Stimulated activated CD8-positive, alpha-beta memory T cell treated with anti-CD3 and anti-CD28 coated beads, Interleukin-4, amount 100 ng/mL, for 1 hour (primary cell): ENCODE measurements at regions not wholly inside any gene's neighbourhood (a gene's known extent, or its start where the extent isn't known, plus 50 kb on each side); places are given as distances from the start of the nearest gene placed in this dataset.

Source experiments
- DNase-seq, 2 donors: peaks; one replicate each; pipeline ENCODE4 v3.0.0-alpha.2; 2020; ENCODE audit warnings: low read depth in 2 of 2, low spot score in 1 of 2

DNA sequence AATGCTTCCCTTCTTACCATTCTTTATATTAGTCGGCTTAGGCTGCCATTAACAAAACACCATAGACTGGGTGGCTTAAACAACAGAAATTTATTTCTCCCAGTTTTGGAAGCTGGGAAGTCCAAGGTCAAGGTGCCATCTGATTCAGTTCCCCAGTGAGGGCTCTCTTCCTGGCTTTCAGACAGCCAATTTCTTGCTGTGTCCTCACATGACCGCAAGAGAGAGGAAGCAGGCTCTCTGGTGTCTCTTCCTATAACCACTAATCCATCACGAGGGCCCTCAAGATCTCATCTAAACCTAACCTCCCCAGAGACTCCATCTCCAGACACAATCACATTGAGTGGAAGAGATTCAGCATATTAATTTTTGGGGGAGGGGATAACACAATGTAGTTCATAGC lies 193.0 kb upstream of the SGK1 start:
- DNase-seq, result no peak

DNA sequence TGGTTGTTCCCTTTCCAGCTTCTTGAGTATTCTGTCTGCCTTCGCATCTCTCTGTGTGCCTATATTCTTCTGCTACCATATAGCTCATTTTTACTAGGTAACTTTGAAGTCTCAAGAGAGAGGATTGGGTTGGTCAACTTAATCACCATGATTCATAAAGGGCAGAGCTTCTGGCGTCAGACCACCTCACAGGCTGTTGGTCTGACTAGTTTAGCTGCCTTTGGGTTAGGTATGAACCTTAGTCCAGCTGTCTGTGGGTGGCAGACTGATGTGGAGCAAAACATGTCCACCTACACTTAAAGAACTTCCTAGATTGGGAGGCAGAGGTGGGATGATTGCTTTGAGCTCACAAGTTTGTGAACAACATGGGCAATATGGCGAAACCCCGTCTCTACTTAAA lies 192.2 kb upstream of the SGK1 start:
- DNase-seq, result no peak

DNA sequence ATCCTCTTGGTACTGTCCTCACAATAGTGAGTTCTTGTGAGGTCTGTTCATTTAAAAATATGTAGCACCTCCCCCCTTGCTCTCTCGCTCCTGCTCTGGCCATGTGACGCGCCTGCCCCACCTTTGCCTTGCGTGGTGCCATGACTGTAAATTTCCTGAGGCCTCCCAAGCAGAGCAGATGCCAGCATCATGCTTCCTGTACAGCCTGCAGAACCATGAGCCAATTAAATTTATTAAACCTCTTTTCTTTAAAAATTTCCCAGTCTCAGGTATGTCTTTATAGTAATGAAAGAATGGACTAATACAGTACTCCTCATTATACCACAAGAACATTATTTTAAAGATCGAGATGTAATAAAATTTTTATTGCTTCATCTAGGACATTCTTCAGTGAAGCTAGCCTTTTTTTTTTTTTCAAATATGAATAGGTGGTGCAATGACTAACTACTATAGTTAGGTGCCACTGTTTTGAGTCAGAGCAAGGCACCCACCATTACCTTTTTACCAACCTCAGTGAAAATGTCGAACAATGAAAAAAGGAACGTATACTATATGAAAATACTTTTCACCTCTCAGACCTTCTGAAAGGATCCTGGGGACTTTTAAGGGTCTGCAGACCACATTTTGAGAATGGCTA lies 191.1 kb upstream of the SGK1 start:
- no peak for DNase-seq

DNA sequence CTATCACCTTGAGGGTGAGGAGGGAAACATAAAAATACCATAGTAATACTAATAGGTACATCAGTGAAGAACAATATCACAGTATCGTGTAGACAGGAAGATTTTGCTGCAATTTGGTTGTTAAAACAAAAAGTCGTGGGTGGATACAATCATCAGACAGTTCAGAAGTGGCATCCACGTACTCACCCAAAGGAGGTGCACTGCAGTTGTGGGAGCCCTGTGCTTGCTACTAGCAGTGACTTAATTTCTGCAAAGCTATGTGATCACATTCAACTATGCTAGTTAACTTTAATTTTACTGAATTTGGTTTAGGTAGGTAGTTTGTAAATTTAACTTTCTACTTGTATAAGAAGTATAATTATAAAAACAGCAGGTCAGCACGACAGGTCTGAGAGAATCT lies 188.2 kb upstream of the SGK1 start:
- DNase-seq, result no peak

DNA sequence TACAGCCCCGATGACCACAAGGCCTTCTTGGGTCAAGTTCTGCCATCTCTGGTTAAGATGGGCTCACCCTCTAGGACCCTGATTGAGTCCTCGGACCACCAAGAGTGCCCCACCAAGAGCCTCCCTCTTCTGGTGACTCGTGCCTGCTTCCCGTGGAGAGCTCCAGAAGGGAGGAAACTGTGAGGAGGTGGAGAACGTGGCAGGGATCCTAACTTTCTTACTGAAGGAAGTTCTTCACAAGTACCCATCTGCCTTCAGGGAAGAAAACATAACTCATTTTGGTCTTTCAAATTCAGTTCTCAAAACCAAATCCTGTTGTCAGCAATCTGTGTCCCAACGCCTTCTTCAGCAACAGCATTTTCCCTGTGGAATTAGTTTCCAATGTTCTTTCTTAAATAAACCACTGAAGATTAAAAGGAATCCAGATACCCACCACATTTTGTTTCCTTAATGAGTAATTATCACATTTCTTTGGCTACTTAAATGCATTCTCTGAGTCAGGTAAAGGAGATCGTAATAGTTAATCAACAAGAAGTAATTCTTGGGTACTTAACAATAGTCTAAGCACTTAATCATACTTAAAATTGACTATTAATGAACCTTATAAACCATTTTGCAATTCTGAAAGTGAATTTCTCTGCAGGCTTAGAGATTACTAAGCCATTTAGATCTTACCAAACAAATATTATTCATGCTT lies 185.8 kb upstream of the SGK1 start:
- no peak for DNase-seq

DNA sequence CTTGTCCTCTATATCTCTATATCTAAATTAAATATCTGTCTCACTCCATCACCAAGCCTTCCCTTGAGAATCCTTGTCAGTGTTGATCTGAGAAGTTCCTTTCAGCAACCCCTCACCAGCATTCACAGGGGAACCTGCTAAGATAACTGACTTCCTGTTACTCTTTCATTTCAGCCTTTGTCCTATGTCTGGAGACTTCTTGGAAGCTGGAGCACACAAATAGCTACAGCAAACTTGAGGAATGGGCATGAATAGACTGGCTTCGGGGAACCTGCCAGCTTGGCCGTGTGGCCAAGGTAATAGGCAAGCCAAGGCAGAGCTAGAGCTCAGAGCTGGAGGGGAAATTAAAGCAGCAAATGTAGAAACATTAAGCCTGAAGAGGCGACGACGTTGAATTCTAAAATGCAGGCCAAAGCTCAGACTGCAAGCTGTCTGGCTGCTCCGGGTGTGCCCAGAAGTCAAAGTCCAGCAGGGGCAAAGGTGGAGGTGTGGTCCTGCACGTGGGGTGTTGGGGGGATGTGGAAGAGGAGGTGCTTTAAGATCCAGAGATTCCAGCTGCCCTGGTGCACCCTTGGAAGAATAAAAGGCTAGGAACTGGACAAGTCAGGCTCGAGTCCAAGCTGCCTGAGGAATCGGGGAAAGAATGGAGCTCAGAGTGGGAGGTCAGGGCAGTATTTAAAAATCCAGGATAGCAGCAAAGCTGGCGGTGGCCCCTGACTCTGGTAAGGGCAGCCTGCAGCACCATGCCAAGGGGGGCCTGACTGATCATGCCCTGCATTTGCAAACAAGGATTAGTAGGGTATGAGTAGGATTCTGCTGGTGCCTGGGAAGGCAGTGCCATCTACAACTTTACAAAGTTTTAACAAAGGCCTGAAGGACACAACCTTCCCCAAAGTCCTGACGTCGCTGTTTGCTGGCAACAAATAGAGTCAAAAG lies 185.0 kb upstream of the SGK1 start:
- no peak for DNase-seq

DNA sequence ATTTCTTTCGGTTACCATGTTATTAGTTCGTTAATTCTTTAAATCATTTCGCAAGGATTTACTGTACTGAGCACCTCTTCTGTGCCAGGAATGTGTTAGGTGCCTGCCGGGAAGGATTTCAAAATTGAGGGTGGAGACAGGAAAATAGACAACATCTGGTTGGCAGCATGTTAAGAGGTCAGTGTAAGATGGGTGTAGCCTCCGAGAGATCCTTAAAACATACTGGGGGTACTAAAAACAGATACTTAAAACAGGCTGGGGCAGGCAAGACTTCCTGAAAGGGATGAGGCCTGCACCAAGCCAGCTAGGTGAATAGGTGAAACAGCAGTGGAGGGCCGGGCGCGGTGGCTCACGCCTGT lies 178.0 kb upstream of the SGK1 start:
- DNase-seq, result no peak

DNA sequence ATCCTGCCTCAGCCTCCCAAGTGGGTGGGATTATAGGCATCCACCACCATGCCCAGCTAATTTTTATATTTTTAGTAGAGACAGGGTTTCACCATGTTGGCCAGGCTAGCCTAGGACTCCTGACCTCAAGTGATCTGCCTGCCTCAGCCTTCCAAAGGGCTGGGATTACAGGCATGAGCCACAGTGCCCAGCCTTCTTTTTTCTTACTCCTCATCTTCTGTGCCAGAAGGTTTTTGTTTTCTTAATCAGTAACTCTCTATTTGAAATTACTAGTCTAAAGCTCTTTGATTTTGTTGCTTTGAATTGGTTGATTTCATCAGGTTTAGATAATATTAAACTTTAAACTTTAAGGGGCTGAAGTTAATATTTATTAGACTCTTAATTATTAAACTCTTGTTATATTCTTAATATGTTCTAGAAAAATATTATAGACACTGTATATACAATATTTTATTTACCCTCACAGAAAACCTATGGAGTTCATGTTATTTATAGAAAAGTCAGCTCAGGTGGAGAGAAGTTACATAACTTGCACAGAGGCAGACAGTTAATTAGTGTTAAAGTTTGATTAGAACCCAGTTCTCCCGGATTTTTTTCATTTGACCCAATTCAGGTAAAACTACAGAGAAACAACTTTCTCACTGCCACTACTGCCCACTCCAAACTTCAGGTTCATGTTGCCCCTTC lies 177.4 kb upstream of the SGK1 start:
- DNase-seq, result no peak

DNA sequence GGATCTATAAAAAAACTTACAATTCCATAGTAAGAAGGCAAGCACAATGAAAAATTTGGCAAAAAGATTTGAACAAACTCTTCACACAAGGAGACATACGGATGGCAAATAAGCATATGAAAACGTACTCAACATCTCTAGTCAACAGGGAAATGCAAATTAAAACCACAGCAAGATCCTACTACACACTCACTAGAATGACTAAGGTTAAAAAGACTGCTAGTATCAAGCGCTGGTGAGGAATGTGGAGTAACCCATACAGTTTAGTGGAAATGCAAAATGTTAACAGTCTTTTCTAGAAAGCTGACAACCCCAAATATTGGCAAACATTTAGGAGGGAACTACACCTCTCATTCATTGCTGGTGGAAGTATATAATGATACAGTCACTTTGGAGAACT lies 175.9 kb upstream of the SGK1 start:
- no peak for DNase-seq

DNA sequence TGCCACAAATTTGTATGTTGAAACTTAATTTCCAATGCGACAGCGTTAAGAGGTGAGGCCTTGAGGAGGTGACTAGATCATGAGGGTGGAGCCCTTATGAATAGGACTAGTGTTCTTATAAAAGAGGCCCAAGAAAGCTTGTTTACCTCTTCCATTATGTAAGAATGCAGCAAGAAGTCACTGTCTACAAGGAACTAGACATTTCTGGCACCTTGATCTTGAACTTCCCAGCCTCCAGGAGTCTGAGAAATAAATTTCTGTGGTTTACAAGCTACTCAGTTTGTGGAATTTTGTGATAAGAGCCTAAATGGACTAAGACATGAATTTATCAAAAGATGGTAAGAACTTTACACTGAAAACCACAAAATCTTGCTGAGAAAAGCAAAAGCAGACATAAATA lies 173.6 kb upstream of the SGK1 start:
- DNase-seq, result no peak

DNA sequence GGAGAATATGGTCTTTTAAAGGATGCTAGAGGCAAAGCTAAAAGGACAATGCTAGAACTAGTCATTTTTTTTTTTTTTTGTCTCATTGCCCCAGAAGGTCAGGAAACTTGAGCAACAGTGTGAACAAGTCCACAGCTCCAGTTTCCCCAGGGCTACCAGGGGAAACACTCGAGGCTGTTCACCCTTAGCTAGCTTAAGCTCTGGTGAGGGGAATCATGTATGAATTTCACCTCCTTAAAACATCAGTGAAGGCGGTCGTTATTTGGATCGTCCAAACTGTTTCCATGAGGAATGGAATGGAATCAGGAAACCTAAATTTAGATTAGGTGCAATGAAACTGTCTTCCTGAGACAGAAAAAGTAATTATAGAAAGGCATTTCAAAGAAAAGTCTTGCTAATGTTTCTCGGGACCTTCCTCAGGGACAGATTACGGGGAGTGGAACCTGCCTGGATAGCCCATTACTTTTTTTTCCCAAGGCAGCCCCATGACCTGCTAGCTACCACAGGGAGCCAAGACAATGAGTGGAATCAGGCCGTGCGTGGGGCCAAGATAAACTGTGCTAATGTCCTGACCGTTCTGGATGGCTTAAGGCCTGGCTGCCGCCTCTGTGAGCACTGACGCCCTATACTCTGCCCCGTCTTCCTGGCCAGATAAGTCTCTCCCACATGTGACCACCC lies 164.8 kb upstream of the SGK1 start:
- DNase-seq, result no peak

DNA sequence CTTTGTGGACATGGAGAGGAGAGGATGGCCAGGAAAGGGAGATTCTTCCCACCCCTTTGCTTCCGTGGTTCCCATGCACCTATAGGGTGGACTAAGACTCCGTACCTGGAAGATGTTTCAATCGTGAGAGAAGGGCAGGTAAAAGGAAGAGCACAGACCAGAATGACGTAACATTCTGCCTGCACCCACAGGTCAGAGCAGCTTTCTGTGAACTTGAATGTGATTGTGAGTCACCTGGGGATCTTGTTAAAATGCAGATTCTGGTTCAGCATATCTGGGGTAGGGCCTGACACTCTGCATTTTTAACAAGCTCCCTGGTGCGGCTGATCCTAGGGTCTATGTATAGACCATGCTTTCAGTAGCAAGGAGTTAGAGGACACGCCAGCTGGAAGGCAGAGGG lies 164.1 kb upstream of the SGK1 start:
- no peak for DNase-seq

DNA sequence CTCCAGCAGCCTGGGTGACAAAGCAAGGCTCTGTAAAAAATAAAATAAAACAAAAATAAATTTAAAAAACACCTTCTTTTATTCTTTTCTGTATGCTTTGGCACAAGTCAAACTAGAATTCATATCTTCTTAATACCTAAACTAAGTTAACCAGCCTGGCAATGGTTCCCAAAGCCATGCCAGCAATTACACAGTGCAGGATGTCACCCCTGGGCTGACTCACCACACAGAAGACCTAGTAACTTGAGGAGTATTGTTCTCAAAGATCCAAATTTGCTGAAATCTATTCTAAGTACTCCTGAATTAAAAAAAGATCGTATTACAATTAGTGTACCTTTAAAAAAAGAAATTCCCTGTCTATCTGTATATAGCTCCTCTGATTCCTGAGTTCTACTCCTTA lies 162.7 kb upstream of the SGK1 start:
- no peak for DNase-seq

DNA sequence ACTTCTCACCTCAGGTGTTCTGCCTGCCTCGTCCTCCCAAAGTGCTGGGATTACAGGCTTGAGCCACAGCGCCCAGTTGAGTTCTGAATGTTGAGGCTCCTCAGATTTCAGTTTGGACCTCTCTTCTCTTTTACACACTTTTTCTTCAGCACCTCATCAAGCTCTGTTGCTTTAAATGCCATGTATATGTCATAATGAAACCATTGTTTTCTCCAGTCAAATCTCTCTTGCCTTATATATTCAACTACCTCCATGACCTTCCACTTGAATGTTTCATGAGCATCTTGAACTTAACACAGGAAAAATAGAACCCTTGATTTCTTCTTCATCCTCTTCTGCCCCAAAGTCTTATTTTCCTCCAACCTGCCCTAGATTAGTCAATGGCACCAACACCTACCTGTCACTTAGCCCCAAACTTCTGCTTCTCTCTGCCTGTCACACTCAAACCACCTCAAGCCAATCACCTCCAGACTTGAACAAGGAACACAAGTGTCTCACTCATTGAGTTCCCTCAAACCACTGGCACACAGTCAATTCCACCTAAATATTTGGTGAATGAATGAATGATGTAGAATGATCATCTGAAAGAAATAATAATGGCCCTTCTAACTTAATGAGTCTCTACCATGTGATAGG lies 161.0 kb upstream of the SGK1 start:
- no peak for DNase-seq

DNA sequence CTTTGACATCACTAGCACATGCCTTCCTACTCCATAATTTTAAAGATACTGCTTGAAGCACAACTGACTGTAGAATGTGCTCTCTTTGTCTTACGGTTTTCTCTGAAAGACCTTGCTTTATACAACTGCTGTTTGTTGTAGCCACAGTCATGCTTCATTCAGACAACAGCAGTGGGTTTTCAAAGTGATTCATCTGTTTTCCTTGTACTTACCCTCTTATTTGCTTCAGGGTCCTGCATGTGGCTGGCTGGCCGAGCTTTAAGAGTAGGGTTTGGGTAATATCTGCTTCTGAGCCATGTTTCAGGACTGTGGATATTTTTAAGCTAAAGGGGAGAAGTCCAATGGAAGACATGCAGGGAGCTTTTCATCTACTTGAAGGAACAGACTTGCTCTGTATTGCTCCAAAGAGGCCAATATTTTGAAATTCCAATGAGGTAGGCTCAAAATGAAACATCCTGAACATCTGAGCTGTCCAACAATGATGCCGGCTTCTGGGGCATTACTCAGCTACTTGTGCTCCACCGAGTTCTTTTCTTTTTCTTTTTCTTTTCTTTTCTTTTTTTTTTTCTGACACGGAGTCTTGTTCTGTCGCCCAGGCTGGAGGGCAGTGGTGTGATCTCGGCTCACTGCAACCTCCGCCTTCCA lies 160.2 kb upstream of the SGK1 start:
- no peak for DNase-seq

DNA sequence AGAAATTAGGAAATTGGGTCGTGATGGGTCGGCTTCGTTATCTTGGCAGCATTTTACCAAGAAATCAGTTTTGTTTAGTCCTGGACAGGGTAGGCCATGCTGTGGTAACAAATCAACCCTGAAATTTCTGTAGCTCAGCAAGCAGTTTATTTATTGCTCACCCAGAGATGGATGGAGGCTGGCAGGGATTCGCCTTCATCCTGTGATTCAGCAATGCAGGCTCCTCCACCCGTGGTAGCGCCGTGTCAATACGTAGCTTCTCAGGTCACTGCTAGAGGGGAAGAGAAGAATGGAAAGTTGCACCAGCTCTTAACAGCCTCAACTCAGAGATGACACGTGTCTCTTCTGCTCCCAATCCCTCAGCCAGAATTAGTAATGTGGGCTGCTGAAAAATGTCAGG lies 157.0 kb upstream of the SGK1 start:
- DNase-seq, result no peak

DNA sequence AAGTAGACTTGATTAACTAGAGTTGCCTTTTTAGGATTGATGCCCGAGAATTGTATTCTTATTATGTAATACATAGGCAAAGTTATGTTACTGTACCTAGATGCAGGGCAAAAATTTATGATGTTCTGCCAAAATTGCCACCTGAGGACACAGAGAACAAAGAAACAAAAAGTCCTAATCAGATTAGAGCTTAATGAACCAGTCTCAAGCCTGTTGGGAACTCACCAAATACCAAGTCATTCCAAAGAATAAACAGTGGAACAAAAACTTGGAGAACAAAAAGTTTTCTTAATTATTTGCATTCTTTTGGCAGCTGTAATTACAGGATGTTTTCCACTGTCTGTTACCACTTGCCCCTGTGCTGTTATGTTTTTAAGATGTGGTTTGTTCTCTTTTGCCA lies 154.7 kb upstream of the SGK1 start:
- no peak for DNase-seq

DNA sequence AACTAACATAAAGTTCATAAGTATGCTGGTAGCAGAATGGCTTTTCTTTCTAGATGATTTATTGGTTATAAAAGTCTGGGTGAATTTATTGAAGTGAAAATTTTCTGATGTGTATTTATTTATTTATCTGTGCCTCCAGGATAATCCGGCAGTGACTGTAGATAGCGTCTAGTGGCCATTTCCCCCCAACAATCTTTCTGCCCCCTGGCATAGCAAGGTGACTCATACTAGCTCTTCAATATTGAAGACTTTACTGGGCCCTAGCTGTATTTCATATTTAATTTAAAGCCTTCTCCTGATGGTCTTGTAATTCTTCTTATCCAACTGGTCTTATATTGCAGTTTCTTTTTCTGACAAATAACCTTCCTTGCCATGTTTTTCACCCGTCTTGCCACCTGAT lies 154.1 kb upstream of the SGK1 start:
- no peak for DNase-seq

DNA sequence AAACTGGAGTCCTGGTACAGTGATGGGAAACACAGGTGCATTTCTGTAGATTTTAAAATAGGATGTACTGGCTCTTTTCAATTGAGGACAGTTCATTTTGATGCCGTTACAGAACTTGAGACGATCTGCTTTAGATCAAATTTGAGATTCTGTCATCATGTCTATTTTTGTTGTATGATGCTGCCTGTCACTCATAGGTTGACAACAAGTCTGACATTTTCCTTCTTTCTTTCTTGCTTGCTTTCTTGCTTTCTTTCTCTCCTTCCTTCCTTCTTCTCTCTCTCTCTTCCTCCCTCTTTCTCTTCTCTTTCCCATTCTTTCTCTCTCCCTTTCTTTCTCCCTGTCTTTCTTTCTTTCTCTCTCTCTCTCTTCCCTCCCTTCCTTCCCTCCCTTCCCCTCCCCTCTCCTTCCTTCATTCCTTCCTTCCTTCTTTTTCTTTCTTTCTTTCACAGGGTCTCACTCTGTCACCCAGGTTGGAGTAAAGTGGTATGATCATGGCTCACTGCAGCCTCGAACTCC lies 152.6 kb upstream of the SGK1 start:
- DNase-seq, result no peak
